ENCODE measurements at regions not wholly inside any gene's neighbourhood (a gene's known extent, or its start where the extent isn't known, plus 50 kb on each side); places are given as distances from the start of the nearest gene placed in this dataset.

DNA sequence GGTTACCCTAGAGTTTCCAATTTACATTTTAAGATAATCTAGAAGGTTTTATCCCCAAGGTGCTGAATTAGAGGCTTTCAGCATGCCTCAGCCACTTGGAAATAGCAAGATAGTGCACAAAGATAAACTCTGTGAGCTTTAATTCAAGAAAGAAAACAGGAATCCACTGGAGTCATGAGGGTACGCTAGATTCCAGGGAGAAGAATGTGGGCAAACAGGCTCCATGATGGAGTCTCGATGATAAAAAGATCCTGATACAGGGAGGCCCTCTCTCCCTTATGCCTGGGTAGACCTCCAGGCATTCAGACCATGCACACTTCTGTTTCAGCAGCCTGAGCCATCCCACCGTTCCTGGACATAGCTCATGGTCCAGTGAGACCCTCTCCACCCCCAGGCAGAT, 344.6 kb upstream of the LCORL start:
- Histone ChIP-seq H3K27me3 (no peaks in the 10 kb centered on the region), H3K9me3 (no peaks in the 10 kb centered on the region), H3K36me3 (no peaks in the 10 kb centered on the region), H3K27ac (no peak overlapping the region), H3K4me1 (no peaks in the 10 kb centered on the region), H3K4me3 (no peak overlapping the region)
- DNase-seq = no peak
- no peak for TF ChIP-seq POLR2A (IDR thresholded peaks at IDR 0.05)
- TF ChIP-seq, protein P1, sequence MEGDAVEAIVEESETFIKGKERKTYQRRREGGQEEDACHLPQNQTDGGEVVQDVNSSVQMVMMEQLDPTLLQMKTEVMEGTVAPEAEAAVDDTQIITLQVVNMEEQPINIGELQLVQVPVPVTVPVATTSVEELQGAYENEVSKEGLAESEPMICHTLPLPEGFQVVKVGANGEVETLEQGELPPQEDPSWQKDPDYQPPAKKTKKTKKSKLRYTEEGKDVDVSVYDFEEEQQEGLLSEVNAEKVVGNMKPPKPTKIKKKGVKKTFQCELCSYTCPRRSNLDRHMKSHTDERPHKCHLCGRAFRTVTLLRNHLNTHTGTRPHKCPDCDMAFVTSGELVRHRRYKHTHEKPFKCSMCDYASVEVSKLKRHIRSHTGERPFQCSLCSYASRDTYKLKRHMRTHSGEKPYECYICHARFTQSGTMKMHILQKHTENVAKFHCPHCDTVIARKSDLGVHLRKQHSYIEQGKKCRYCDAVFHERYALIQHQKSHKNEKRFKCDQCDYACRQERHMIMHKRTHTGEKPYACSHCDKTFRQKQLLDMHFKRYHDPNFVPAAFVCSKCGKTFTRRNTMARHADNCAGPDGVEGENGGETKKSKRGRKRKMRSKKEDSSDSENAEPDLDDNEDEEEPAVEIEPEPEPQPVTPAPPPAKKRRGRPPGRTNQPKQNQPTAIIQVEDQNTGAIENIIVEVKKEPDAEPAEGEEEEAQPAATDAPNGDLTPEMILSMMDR (IDR thresholded peaks at IDR 0.05) = no peak
- WGBS, 2 donors = 70 to 79% methylated on average over 2 to 3 of the region's 3 CpGs
- intact Hi-C loops (cut with DNase I) = no loop called here

DNA sequence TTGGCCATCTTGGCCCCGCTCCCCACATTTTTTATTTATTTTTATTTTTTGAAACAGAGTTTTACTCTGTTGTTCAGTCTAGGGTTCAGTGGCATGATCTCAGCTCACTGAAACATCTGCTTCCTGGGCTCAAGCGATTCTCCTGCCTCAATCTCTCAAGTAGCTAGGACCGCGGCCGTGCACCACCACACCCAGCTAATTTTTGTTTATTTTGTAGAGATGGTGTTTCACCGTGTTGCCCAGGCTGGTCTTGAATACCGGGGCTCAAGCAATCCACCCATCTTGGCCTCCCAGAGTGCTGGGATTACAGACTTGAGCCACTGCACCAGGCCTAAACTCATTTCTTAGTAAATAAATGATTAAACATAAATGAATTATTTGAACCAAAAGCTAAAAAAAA, 322.0 kb upstream of the LCORL start:
- no peak for DNase-seq
- no peaks in the 10 kb centered on the region for H3K36me3 ChIP-seq
- H3K27ac ChIP-seq = no peak overlapping the region
- intact Hi-C loops (cut with DNase I) = no loop called here
- no peak overlapping the region for H3K4me3 ChIP-seq
- WGBS, 2 donors = 88 to 92% methylated on average over 5 to 7 of the region's 7 CpGs
- no peaks in the 10 kb centered on the region for H3K4me1 ChIP-seq
- H3K9me3 ChIP-seq = no peaks in the 10 kb centered on the region
- H3K27me3 ChIP-seq = no peaks in the 10 kb centered on the region
- TF ChIP-seq, protein P1 (IDR thresholded peaks at IDR 0.05) = no peak
- no peak for TF ChIP-seq POLR2A (IDR thresholded peaks at IDR 0.05)

DNA sequence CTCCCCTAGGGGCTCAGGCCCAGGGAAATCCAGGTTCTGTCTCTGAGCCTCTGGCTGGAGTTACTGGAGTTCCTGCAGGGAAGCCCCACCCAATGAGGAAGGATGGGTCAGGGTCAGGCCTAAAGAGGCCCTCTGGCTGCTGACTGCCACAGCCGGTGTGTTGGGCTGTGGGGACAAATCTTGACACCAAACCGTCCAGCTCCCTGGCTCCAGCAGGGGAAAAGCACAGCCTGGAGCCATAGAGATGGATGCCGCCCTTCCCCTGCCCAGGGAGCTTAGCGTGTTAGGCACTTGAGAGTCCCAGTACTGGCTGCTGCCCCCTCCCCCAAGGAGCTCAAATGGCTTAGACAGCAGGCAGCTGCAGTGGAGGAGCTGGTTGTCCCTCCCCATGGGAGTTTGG, 321.3 kb upstream of the LCORL start:
- Histone ChIP-seq H3K27me3 (no peaks in the 10 kb centered on the region), H3K4me3 (no peak overlapping the region), H3K9me3 (no peaks in the 10 kb centered on the region), H3K4me1 (no peaks in the 10 kb centered on the region), H3K36me3 (no peaks in the 10 kb centered on the region), H3K27ac (no peak overlapping the region)
- no peak for TF ChIP-seq POLR2A (IDR thresholded peaks at IDR 0.05)
- TF ChIP-seq, protein P1 (IDR thresholded peaks at IDR 0.05) = no peak
- no peak for DNase-seq
- WGBS, 2 donors = 93% methylated on average over 2 of the region's 4 CpGs; no CpG with 5 or more reads in 1 of the 2 donors
- intact Hi-C loops (cut with DNase I) = no loop called here

DNA sequence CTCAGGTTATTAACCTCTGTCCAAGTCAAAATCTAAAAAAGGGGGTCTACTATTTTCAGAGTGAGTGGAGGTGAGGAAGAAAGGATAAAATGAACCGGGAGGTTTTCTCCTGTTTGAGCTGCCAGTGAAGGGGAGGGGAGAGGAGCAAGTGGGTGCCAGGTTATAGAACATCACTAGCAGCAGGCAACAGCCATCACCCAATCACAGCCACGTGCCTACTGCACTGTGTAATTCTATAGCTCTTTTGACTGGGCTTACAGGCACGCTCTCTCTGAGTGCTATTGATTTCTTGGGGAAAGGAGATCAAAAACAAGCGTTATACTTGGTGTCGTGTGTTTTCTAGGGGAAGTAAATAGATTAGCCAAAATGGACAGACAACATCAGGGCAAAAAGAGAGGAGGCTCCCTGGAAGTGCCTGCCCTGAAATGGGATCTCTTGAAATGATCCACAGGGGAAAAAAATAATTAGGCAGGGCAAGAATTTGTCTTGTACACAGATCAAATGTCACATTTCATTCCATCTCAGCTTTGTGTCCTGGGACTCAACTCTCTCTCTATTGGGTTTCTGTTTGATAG, 300.5 kb upstream of the LCORL start:
- H3K4me1 ChIP-seq = peaks cover 0 to 8% (median 0%) of the 10 kb centered on the region in 3 donors
- no peak overlapping the region for H3K27ac ChIP-seq
- no peaks in the 10 kb centered on the region for H3K27me3 ChIP-seq
- intact Hi-C loops (cut with DNase I) = no loop called here
- TF ChIP-seq, protein P1 (IDR thresholded peaks at IDR 0.05) = no peak
- no peak for TF ChIP-seq POLR2A (IDR thresholded peaks at IDR 0.05)
- no peak for DNase-seq
- H3K9me3 ChIP-seq = no peaks in the 10 kb centered on the region
- no peak overlapping the region for H3K4me3 ChIP-seq
- no peaks in the 10 kb centered on the region for H3K36me3 ChIP-seq
- 50% methylated on average over 5 of the region's 5 CpGs for WGBS, 2 donors

GRCh38 chr4:18319431-18319830, 297.9 kb upstream of the LCORL start:
- TF ChIP-seq, protein P1 (IDR thresholded peaks at IDR 0.05) = no peak
- TF ChIP-seq POLR2A (IDR thresholded peaks at IDR 0.05) = no peak
- peaks cover 0 to 8% (median 0%) of the 10 kb centered on the region in 3 donors for H3K4me1 ChIP-seq
- no peaks in the 10 kb centered on the region for H3K36me3 ChIP-seq
- intact Hi-C loops (cut with DNase I) = no loop called here
- 68 to 72% methylated on average over 6 of the region's 6 CpGs for WGBS, 2 donors
- DNase-seq = no peak
- H3K27ac ChIP-seq = peak overlapping the region in 1 of 4 donors; percentile 43
- H3K27me3 ChIP-seq = no peaks in the 10 kb centered on the region
- H3K4me3 ChIP-seq = peak overlapping the region in 3 of 4 donors; percentile 5 to 48 (median 5)
- no peaks in the 10 kb centered on the region for H3K9me3 ChIP-seq

Data from esophagus squamous epithelium (tissue), 5 donors.